OCI-LY7 (cell line): ENCODE measurements at regions not wholly inside any gene's neighbourhood (a gene's known extent, or its start where the extent isn't known, plus 50 kb on each side); places are given as distances from the start of the nearest gene placed in this dataset.

Experiments
- EZH2phosphoT487 ChIP-seq: fragments of 200-600 bp; sonication (generic); IDR thresholded peaks from 2 replicates; pipeline ENCODE4 v1.6.1; 2018; ENCODE audit warnings: low read depth, borderline replicate concordance, mild to moderate bottlenecking, mixed run types, antibody characterized with exemption, low read length, moderate library complexity, mixed read lengths
- TF ChIP-seq, protein P1 (sequence below): fragments of 200-600 bp; sonication (generic); conservative IDR thresholded peaks from 2 replicates; pipeline ENCODE4 v1.5.1; 2014; ENCODE audit warnings: mild to moderate bottlenecking, antibody characterized with exemption, low read length, moderate library complexity, mixed read lengths

DNA sequence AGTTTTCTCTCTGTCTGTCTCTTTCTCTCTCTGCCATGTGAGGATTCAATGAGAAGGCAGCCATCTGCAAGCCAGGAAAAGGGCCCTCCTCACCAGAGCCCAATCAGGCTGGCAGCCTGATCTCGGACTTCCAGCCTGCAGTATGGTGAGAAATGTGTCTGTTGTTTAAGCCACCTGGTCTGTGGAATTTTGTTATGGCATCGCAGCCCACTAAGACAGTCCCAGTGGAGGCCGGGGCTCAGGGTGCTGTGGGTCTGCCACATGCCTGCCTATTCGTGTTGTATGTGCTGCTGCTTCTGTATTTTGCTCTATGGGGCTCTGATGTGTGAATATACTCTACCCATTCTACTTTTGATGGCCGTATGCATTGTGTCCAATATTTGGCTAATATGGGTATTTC is 139.0 kb upstream of the HS6ST1 start:
- TF ChIP-seq, protein P1, sequence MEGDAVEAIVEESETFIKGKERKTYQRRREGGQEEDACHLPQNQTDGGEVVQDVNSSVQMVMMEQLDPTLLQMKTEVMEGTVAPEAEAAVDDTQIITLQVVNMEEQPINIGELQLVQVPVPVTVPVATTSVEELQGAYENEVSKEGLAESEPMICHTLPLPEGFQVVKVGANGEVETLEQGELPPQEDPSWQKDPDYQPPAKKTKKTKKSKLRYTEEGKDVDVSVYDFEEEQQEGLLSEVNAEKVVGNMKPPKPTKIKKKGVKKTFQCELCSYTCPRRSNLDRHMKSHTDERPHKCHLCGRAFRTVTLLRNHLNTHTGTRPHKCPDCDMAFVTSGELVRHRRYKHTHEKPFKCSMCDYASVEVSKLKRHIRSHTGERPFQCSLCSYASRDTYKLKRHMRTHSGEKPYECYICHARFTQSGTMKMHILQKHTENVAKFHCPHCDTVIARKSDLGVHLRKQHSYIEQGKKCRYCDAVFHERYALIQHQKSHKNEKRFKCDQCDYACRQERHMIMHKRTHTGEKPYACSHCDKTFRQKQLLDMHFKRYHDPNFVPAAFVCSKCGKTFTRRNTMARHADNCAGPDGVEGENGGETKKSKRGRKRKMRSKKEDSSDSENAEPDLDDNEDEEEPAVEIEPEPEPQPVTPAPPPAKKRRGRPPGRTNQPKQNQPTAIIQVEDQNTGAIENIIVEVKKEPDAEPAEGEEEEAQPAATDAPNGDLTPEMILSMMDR = no peak
- TF ChIP-seq EZH2phosphoT487 = no peak
